Panc1 (cell line): ENCODE measurements at regions not wholly inside any gene's neighbourhood (a gene's known extent, or its start where the extent isn't known, plus 50 kb on each side); places are given as distances from the start of the nearest gene placed in this dataset.

Experiments
- ATAC-seq: fragments of 200-7000 bp; cut with Tn5 transposase; 2 replicates; pipeline ENCODE4 v1.9.1; 2020; ENCODE audit warnings: mild to moderate bottlenecking, moderate library complexity
- BruUV-seq: library from RNA; stranded (reverse); fragments of 400-500 nt; replicated peaks from 2 replicates; lab custom pipeline; 2021; lab: Mats Ljungman, UMichigan
- CTCF ChIA-PET: fragments of 300-600 bp; sonication (Branson Sonifier 250); formaldehyde crosslinking; loops from one replicate; lab custom pipeline; 2022; ENCODE audit warnings: antibody characterized with exemption; lab: Charles Lee
- POLR2A ChIA-PET: fragments of 300-600 bp; sonication (Branson Sonifier 250); formaldehyde crosslinking; loops from one replicate; lab custom pipeline; 2022; ENCODE audit warnings: antibody characterized with exemption; lab: Charles Lee
- DNase-seq: peaks from one replicate; pipeline ENCODE4 v3.0.0-alpha.2; 2010; ENCODE audit warnings: low read depth, low spot score
- H3K27ac ChIP-seq: 2 replicates; pipeline ENCODE4 v1.5.1; 2011; ENCODE audit warnings: mild to moderate bottlenecking, low read length, inconsistent platforms
- H3K27me3 ChIP-seq: fragments of 200-500 bp; sonication (Bioruptor generic); 2 replicates; pipeline ENCODE4 v1.6.0; 2014; ENCODE audit warnings: low read length, inconsistent platforms; ENCODE audit not compliant: control insufficient read depth, insufficient read depth
- H3K36me3 ChIP-seq: fragments of 200-500 bp; sonication (Bioruptor generic); 2 replicates; pipeline ENCODE4 v1.5.1; 2014; ENCODE audit warnings: inconsistent platforms, mild to moderate bottlenecking, low read length, moderate library complexity; ENCODE audit not compliant: control insufficient read depth, insufficient read depth
- H3K4me1 ChIP-seq: 2 replicates; pipeline ENCODE4 v1.5.1; 2011; ENCODE audit warnings: inconsistent platforms, mild to moderate bottlenecking, low read length, moderate library complexity; ENCODE audit not compliant: control insufficient read depth, insufficient read depth
- H3K4me3 ChIP-seq, 2 experiments: 2 replicates each; pipeline ENCODE4 v1.5.1; 2011 to 2012; ENCODE audit warnings: low read depth in 2 of 2, low read length in 2 of 2, mild to moderate bottlenecking in 2 of 2, inconsistent platforms in 1 of 2, moderate library complexity in 1 of 2
- H3K9me3 ChIP-seq: fragments of 200-500 bp; sonication (Bioruptor generic); 2 replicates; pipeline ENCODE4 v1.5.1; 2014; ENCODE audit warnings: low read depth, mild to moderate bottlenecking, inconsistent platforms, low read length, moderate library complexity; ENCODE audit not compliant: control insufficient read depth, insufficient read depth
- CTCF ChIP-seq: fragments of 450-650 bp; IDR thresholded peaks from 2 replicates; pipeline ENCODE4 v1.5.1; 2017; ENCODE audit warnings: mild to moderate bottlenecking
- POLR2AphosphoS5 ChIP-seq: IDR thresholded peaks from 2 replicates; pipeline ENCODE4 v1.6.1; 2012; ENCODE audit warnings: mild to moderate bottlenecking, low read depth, low read length, moderate library complexity
- REST ChIP-seq, 2 experiments: IDR thresholded peaks; 2 replicates each; pipeline ENCODE4 v1.6.1; 2011 to 2012; ENCODE audit warnings: low read depth in 2 of 2, control low read depth in 1 of 2, low read length in 1 of 2, mild to moderate bottlenecking in 1 of 2, moderate library complexity in 1 of 2; ENCODE audit not compliant: insufficient read depth in 1 of 2
- SIN3A ChIP-seq: IDR thresholded peaks from 2 replicates; pipeline ENCODE4 v1.6.1; 2012; ENCODE audit warnings: low read depth, mild to moderate bottlenecking, low read length, moderate library complexity, borderline replicate concordance; ENCODE audit not compliant: insufficient read depth
- TCF7L2 ChIP-seq: IDR thresholded peaks from 2 replicates; pipeline ENCODE4 v1.6.1; 2011; ENCODE audit warnings: mild to moderate bottlenecking, low read depth, low read length, inconsistent platforms
- in situ Hi-C: cut with HindIII; loops from 2 replicates; pipeline ENCODE4 v1.10.0; 2016; ENCODE audit warnings: low sequenced_read_pairs, low pct_unique_long_range_greater_than_20kb
- intact Hi-C: fragments of 100-400 bp; cut with micrococcal nuclease; formaldehyde crosslinking; loops from one replicate; pipeline ENCODE4 v1.10.0; 2022; ENCODE audit not compliant: unreplicated experiment

GRCh38 chr3:75337226-75337900 is 326.8 kb upstream of the FRG2C start:
- DNase-seq (no peak), ATAC-seq (no peak)
- Histone ChIP-seq H3K27me3 (no peaks in the 10 kb centered on the region), H3K36me3 (no peaks in the 10 kb centered on the region), H3K4me3 (no peak overlapping the region), H3K9me3 (no peaks in the 10 kb centered on the region), H3K4me1 (no peaks in the 10 kb centered on the region), H3K27ac (no peak overlapping the region)
- BruUV-seq = no TSS peak
- in situ Hi-C loops (no loop called here), intact Hi-C loops (no loop called here)
- CTCF ChIA-PET = no interaction called here
- TF ChIP-seq TCF7L2 = no peak
- TF ChIP-seq CTCF = no peak
- POLR2A ChIA-PET = no interaction called here

- no peaks in the 10 kb centered on the region for H3K4me1 ChIP-seq
- no peak for TF ChIP-seq REST (IDR thresholded peaks at IDR 0.05; ENCODE audit: insufficient read depth in 1 of 2, low read depth in 2 of 2, low read length in 1 of 2)
- no peak for TF ChIP-seq CTCF
- no peak for TF ChIP-seq TCF7L2
- no peak for TF ChIP-seq SIN3A
- TF ChIP-seq POLR2AphosphoS5 = no peak
- in situ Hi-C loops (no loop called here), intact Hi-C loops (no loop called here)
- no peaks in the 10 kb centered on the region for H3K36me3 ChIP-seq
- ATAC-seq (no peak), DNase-seq (no peak)
- no peaks in the 10 kb centered on the region for H3K27me3 ChIP-seq
- no TSS peak for BruUV-seq
- H3K9me3 ChIP-seq = no peaks in the 10 kb centered on the region
- ChIA-PET CTCF (no interaction called here), POLR2A (no interaction called here)
- no peak overlapping the region for H3K27ac ChIP-seq
- no peak overlapping the region for H3K4me3 ChIP-seq
These were observed 325.8 kb upstream of the FRG2C start for GRCh38 chr3:75338342-75338741.
